GM21367 (cell line): ENCODE measurements at regions not wholly inside any gene's neighbourhood (a gene's known extent, or its start where the extent isn't known, plus 50 kb on each side); places are given as distances from the start of the nearest gene placed in this dataset.

Experiments used
- ATAC-seq: cut with Tn5 transposase; IDR thresholded peaks from one replicate; pipeline ENCODE4 v1.9.1; 2021; ENCODE audit not compliant: unreplicated experiment

GRCh38 chrY:19167319-19168201, 394.0 kb upstream of the HSFY2 start:
- no peak for ATAC-seq

GRCh38 chrY:19148783-19149182, 375.2 kb upstream of the HSFY2 start:
- no peak for ATAC-seq

- ATAC-seq: no peak
Observed at GRCh38 chrY:19146296-19146695, 372.8 kb upstream of the HSFY2 start.

GRCh38 chrY:19142093-19142492, 368.6 kb upstream of the HSFY2 start:
- ATAC-seq: no peak

- no peak for ATAC-seq
Observed at GRCh38 chrY:19140285-19140920, 366.9 kb upstream of the HSFY2 start.

GRCh38 chrY:19134426-19134825, 360.9 kb upstream of the HSFY2 start:
- ATAC-seq: no peak

GRCh38 chrY:19130569-19131358, 357.2 kb upstream of the HSFY2 start:
- no peak for ATAC-seq

GRCh38 chrY:19126889-19127288, 353.4 kb upstream of the HSFY2 start:
- ATAC-seq: no peak

GRCh38 chrY:19124609-19125008, 351.1 kb upstream of the HSFY2 start:
- ATAC-seq: no peak

GRCh38 chrY:19122450-19122849, 348.9 kb upstream of the HSFY2 start:
- ATAC-seq: no peak

GRCh38 chrY:19098349-19098748, 324.8 kb upstream of the HSFY2 start:
- ATAC-seq: no peak

GRCh38 chrY:19095460-19095859, 321.9 kb upstream of the HSFY2 start:
- no peak for ATAC-seq

- ATAC-seq: no peak
Observed at GRCh38 chrY:19083006-19083405, 309.5 kb upstream of the HSFY2 start.

- ATAC-seq: no peak
Observed at GRCh38 chrY:19077698-19078113, 304.2 kb upstream of the HSFY2 start.

- no peak for ATAC-seq
Observed at GRCh38 chrY:19076846-19077697, 303.5 kb upstream of the HSFY2 start.

- ATAC-seq: no peak
Observed at GRCh38 chrY:19075471-19076253, 302.1 kb upstream of the HSFY2 start.

- no peak for ATAC-seq
Observed at GRCh38 chrY:19067435-19067834, 293.9 kb upstream of the HSFY2 start.

- ATAC-seq: no peak
Observed at GRCh38 chrY:19066447-19067190, 293.1 kb upstream of the HSFY2 start.

GRCh38 chrY:19065119-19065518, 291.6 kb upstream of the HSFY2 start:
- ATAC-seq: no peak
